ENCODE measurements at regions not wholly inside any gene's neighbourhood (a gene's known extent, or its start where the extent isn't known, plus 50 kb on each side); places are given as distances from the start of the nearest gene placed in this dataset.
"Not testable (repeated sequence)": the region's sequence is repeated elsewhere in the genome, so short reads cannot be mapped to it uniquely, and the experiment has no call there.

DNA sequence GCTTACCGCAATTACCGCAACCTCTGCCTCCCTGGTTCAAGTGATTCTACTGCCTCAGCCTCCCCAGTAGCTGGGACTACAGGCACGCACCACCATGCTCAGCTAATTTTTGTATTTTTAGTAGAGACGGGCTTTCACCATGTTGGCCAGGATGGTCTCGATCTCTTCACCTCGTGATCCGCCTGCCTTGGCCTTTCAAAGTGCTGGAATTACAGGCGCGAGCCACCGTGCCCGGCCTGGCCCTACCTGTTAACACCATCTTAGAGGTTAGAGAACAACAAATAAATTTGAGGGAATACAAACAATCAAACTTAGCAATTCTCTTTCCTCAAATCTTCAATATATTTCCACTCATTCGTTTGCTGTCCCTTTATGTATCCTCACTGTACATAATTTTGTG, 1810.5 kb upstream of the FLRT2 start:
- TF ChIP-seq CTCF, POLR2A, POLR2AphosphoS5 (IDR thresholded peaks at IDR 0.05): not testable (repeated sequence)

Measured in sigmoid colon (tissue), 4 donors.